BJ (cell line): ENCODE measurements at regions not wholly inside any gene's neighbourhood (a gene's known extent, or its start where the extent isn't known, plus 50 kb on each side); places are given as distances from the start of the nearest gene placed in this dataset.

Source experiments
- CTCF ChIA-PET: fragments of 350-600 bp; formaldehyde crosslinking; extraction: SDS; loops from one replicate; lab custom pipeline; 2021; ENCODE audit warnings: antibody characterized with exemption, inconsistent platforms; lab: Yijun Ruan, JAX
- POLR2A ChIA-PET: fragments of 300-600 bp; sonication (Branson Sonifier 250); formaldehyde crosslinking; extraction: SDS; loops from one replicate; lab custom pipeline; 2021; ENCODE audit warnings: antibody characterized with exemption; lab: Charles Lee
- DNase-seq: peaks from one replicate; pipeline ENCODE4 v3.0.0-alpha.2; 2011; ENCODE audit warnings: low read depth
- H3K27me3 ChIP-seq: 2 replicates; pipeline ENCODE4 v1.6.0; 2011; ENCODE audit warnings: low read length; ENCODE audit not compliant: control insufficient read depth, insufficient read depth
- H3K36me3 ChIP-seq: 2 replicates; pipeline ENCODE4 v1.5.1; 2011; ENCODE audit warnings: low read length; ENCODE audit not compliant: control insufficient read depth, insufficient read depth
- H3K4me3 ChIP-seq: 2 replicates; pipeline ENCODE4 v1.5.1; 2011; ENCODE audit warnings: low read depth, mild to moderate bottlenecking, control low read depth, low read length
- CTCF ChIP-seq: IDR thresholded peaks from 2 replicates; pipeline ENCODE4 v1.5.1; 2011; ENCODE audit warnings: low read depth, mild to moderate bottlenecking, control low read depth, inconsistent platforms, low read length, moderate library complexity; ENCODE audit not compliant: insufficient read depth

GRCh38 chr12:46103559-46104383, 113.4 kb upstream of the SCAF11 start:
- ChIA-PET CTCF (interaction anchor here (1.2 to 2.1 kb wide), 2 partner anchors 21 to 32 kb away, joined by 3 to 9 read pairs; no protein-coding TSS in a partner anchor), POLR2A (no interaction called here)
- no peak for TF ChIP-seq CTCF
- Histone ChIP-seq H3K4me3 (no peak overlapping the region), H3K27me3 (0 out of 2 replicates have a peak, but pooled peaks cover 2% of the 10 kb centered on the region), H3K36me3 (no peaks in the 10 kb centered on the region)
- no peak for DNase-seq

DNA sequence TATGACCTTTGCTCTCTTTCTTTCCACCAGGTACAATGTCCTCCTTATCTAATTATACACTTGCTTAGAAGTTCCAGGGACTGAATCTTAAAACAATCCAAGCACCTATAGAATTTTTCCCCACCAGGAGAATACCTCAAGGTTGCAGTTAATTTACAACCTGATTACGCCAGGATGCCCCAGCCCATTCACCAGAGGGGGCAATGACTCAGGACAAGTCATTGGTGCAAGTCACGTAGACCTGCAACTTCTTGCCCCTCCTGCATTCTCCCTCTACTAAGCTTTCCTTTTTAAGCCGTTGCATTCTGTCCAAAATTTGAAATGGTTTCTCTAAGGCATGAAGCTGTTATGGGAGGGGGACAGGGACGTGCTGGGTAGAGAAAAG, 111.1 kb upstream of the SCAF11 start:
- no peaks in the 10 kb centered on the region for H3K36me3 ChIP-seq
- DNase-seq: no peak
- ChIA-PET CTCF (no interaction called here), POLR2A (no interaction called here)
- no peak for TF ChIP-seq CTCF
- no peak overlapping the region for H3K4me3 ChIP-seq
- H3K27me3 ChIP-seq: 0 out of 2 replicates have a peak, but pooled peaks cover under 1% of the 10 kb centered on the region

DNA sequence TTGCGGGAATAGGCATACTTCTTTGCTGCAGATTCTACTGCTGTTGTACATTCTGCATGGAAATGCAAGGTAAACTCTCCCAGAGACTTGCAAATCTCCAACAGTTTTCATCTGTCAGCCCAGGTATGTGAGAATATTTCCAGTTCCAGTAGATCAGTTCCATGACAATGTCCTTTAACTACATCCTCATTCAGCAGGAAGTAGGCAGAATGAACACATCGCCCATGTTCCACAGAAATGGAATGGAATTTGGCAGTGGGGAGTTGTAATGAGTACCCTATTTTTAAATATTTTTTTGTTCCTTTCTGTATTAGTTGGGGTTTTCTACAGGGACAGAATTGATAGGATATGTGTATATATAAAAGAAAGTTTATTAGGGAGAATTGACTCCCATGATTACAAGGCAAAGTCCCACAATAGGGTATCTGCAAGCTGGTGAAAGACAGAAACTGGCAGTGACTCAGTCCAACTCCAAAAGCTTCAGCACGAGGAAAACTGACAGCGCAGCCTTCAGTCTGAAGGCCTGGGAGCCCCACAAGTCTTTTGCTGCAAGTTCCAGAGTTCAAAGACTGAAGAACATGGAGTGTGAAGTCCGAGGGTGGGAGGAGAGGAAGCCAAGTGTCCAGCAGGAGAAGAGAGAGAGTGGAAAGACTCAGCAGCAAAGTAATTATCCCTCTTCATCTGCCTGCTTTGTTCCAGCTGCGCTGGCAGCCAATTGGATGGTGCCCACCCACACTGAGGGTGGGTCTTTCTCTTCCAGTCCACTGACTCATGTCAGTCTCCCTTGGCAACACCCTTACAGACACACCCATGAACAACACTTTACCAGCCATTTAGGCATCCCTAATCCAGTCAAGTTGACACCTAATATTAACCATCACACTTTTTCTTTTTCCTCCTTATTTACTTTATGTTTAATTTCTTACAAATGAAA, 110.4 kb upstream of the SCAF11 start:
- no peak for DNase-seq
- CTCF ChIA-PET: no interaction called here

DNA sequence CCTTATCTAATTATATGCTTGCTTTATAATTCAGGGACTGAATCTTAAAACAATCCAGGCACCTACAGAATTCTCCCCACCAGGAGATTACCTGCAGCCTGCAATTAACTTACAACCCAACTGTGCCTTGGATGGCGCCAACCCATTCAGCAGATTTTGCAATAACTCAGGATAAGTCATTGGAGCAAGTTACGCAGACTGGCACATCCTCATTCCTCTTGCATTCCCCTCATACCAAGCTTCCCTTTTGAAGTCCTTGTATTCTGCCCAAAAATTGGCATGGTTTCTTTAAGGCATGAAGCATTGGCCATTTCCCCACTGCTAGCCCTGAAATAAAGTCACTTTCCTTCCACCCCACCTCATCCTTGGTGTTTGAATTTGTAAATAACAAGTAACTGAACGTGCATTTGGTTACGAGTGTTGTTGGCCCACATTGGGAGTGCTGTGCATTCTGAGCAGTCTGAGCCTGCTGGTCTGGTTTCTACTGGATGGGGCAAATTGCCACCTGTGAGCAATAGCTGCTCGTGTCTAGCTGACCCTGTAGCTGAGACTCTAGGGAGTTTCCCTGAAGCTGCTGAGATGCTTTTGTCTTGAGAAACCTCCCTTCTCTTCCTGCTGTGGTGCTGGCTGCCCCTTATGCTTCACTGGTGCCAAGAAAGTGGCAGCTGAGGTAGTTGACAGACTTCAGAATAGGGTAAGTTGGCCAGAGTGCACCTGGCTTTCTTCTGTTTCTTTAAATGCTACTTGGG, 99.2 kb upstream of the SCAF11 start:
- H3K36me3 ChIP-seq: no peaks in the 10 kb centered on the region
- no peak overlapping the region for H3K4me3 ChIP-seq
- no peaks in the 10 kb centered on the region; the same call in 1 of the 2 replicates for H3K27me3 ChIP-seq
- CTCF ChIA-PET: no interaction called here
- POLR2A ChIA-PET: no interaction called here
- no peak for TF ChIP-seq CTCF
- DNase-seq: no peak

More for the DNA sequence above, 110.4 kb upstream of the SCAF11 start:
- Histone ChIP-seq H3K4me3 (no peak overlapping the region), H3K36me3 (no peaks in the 10 kb centered on the region), H3K27me3 (no peaks in the 10 kb centered on the region)
- no peak for TF ChIP-seq CTCF
- POLR2A ChIA-PET: no interaction called here
